Lung (tissue), 11 donors: ENCODE measurements at regions not wholly inside any gene's neighbourhood (a gene's known extent, or its start where the extent isn't known, plus 50 kb on each side); places are given as distances from the start of the nearest gene placed in this dataset.

Source experiments
- ATAC-seq: fragments of 200-7000 bp; cut with Tn5 transposase; one replicate; pipeline ENCODE4 v1.9.1; 2020; ENCODE audit warnings: moderate number of reproducible peaks; ENCODE audit not compliant: insufficient read depth, low FRiP score
- DNase-seq, 3 donors: peaks; one replicate each; pipeline ENCODE4 v3.0.0-alpha.2; 2013 to 2017
- H3K27ac ChIP-seq, 2 donors: one replicate each; pipeline ENCODE4 v1.5.1; 2013; ENCODE audit warnings: mild to moderate bottlenecking in 2 of 2, moderate library complexity in 2 of 2, control low read depth in 1 of 2, inconsistent platforms in 1 of 2, low read depth in 1 of 2, low read length in 1 of 2
- H3K27me3 ChIP-seq, 3 donors: one replicate each; pipeline ENCODE4 v1.5.1; 2013; ENCODE audit warnings: low read length in 2 of 3; ENCODE audit not compliant: control insufficient read depth in 3 of 3, insufficient read depth in 3 of 3
- H3K36me3 ChIP-seq, 4 donors: one replicate each; pipeline ENCODE4 v1.5.1; 2013; ENCODE audit warnings: low read length in 4 of 4, mild to moderate bottlenecking in 1 of 4, moderate library complexity in 1 of 4; ENCODE audit not compliant: control insufficient read depth in 4 of 4, insufficient read depth in 4 of 4
- H3K4me1 ChIP-seq, 5 donors: one replicate each; pipeline ENCODE4 v1.5.1; 2013; ENCODE audit warnings: low read length in 5 of 5, mild to moderate bottlenecking in 2 of 5, moderate library complexity in 1 of 5; ENCODE audit not compliant: control insufficient read depth in 5 of 5, insufficient read depth in 5 of 5
- H3K4me3 ChIP-seq: one replicate; pipeline ENCODE4 v1.5.1; 2013; ENCODE audit warnings: mild to moderate bottlenecking, control low read depth, moderate library complexity
- H3K9ac ChIP-seq, 2 donors: one replicate each; pipeline ENCODE4 v1.5.1; 2013; ENCODE audit warnings: low read length in 2 of 2, control low read depth in 1 of 2; ENCODE audit not compliant: insufficient read depth in 1 of 2
- H3K9me3 ChIP-seq, 4 donors: one replicate each; pipeline ENCODE4 v1.5.1; 2013; ENCODE audit warnings: low read length in 3 of 4, mild to moderate bottlenecking in 1 of 4, moderate library complexity in 1 of 4; ENCODE audit not compliant: control insufficient read depth in 4 of 4, insufficient read depth in 3 of 4
- CTCF ChIP-seq: IDR thresholded peaks from 2 replicates; pipeline ENCODE4 v1.5.1; 2012; ENCODE audit warnings: mild to moderate bottlenecking; ENCODE audit errors: control extremely low read depth, extremely low read depth
- whole genome bisulfite sequencing, 2 donors: extraction: QIAGEN DNeasy Blood & Tissue Kit; methylation state at CpG; one replicate each; pipeline ENCODE4 v1.1.7; 2013; 5-methylcytosine and 5-hydroxymethylcytosine counted together
- donor health status: control.
- donor health status: control.
- donor health status: Bipolar disorder and iron deficiency.
- donor health status: healthy.
- donor health status: DM: yes; HTN: yes; CAD: no.

DNA sequence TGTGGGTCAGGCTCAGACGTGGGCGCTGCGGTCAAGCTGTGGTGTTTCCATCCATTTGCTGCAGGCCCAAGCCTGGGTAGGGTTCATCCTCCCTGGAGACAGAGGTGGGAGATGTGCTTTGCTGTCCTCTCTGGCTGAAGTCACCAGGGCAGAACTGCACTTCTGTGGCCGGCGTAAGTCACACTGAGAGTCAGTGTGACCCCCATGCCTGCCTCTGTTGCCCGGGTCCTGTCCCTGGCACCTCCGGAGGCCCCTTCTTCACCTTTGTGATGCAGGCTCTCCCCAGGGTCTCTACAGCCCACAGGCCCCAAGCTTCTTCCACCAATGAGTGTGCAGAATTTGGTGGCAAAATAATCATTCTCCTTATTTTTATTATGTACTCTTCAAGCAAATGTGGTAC is 53.8 kb upstream of the DACT2 start:
- WGBS, 2 donors = 92 to 93% methylated on average over 7 of the region's 7 CpGs
- DNase-seq (no peak), ATAC-seq (no peak)
- peaks cover 0 to 2% (median 0%) of the 10 kb centered on the region in 4 donors for H3K9me3 ChIP-seq
- no peak overlapping the region for H3K4me3 ChIP-seq
- H3K9ac ChIP-seq = no peak overlapping the region
- H3K27me3 ChIP-seq = peaks cover 0 to 7% (median 3%) of the 10 kb centered on the region in 3 donors
- no peak for TF ChIP-seq CTCF
- H3K4me1 ChIP-seq = peaks cover 0 to 8% (median 2%) of the 10 kb centered on the region in 5 donors
- no peak overlapping the region for H3K27ac ChIP-seq
- H3K36me3 ChIP-seq = no peaks in the 10 kb centered on the region

DNA sequence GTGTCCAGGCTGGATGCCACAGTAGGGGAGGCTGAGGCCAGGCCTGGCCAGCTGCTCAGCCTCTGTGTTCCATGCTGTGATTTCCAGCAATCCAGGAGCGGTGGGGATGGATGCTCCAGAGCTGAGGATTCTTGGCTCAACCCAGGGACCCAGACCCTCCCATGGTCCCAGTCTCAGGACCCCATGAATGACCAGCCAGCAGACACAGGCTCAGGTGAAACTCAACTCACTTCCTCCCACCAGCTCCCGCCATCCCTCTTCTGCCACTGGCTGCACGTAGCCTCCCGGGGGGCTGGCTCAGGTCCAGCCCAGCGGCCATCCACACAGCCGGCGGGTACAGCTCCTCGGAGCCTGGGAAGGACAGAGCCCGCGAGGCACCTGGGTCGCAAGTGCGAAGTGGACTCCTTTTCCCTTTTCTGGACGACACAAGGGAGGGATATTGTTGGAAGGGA is 54.5 kb upstream of the DACT2 start:
- Histone ChIP-seq H3K27me3 (peaks cover 0 to 7% (median 3%) of the 10 kb centered on the region in 3 donors), H3K36me3 (no peaks in the 10 kb centered on the region), H3K4me3 (no peak overlapping the region), H3K9me3 (peaks cover 0 to 2% (median 0%) of the 10 kb centered on the region in 4 donors), H3K9ac (no peak overlapping the region), H3K27ac (no peak overlapping the region), H3K4me1 (peaks cover 0 to 6% (median 2%) of the 10 kb centered on the region in 5 donors)
- ATAC-seq (no peak), DNase-seq (peak in 1 of 3 donors; percentile 11)
- no peak for TF ChIP-seq CTCF
- WGBS, 2 donors = 74 to 85% methylated on average over 13 of the region's 13 CpGs

DNA sequence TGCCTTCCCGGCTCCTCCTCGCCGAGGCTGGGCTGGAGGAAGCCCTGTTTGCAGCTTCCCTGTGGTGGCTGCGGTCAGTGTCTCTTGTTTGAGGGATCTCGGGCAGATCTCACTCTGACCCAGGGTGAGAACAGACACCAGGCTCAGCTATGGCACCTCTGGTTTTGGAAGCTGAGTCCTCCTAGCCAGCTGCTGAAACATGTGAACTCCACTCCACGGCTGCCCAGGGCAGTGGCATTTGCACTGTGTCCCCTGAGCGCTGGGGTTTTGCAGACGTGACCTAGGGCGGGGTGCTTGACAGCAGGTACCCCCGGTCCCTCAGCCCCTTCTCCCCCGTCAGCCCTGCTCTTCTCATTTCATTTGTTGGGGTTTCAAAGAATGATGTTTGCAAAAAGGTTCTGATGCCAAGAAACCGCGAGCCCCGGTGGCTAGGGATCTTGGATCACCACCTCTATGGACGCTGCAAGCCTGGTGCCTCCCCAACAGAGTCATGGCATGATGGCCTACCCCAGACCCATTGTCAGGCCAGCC is 55.0 kb upstream of the DACT2 start:
- Histone ChIP-seq H3K4me1 (peaks cover 0 to 6% (median 2%) of the 10 kb centered on the region in 5 donors), H3K4me3 (no peak overlapping the region), H3K27me3 (peaks cover 0 to 7% (median 3%) of the 10 kb centered on the region in 3 donors), H3K9me3 (peaks cover 0 to 2% (median 0%) of the 10 kb centered on the region in 4 donors), H3K27ac (no peak overlapping the region), H3K36me3 (no peaks in the 10 kb centered on the region), H3K9ac (no peak overlapping the region)
- DNase-seq = peak in 1 of 3 donors; percentile 2
- TF ChIP-seq CTCF = no peak
- ATAC-seq = no peak
- 88 to 90% methylated on average over 15 of the region's 15 CpGs for WGBS, 2 donors

- DNase-seq = no peak
- no peak overlapping the region for H3K27ac ChIP-seq
- peaks cover 0 to 4% (median 0%) of the 10 kb centered on the region in 4 donors for H3K9me3 ChIP-seq
- 95% methylated on average over 9 of the region's 9 CpGs for WGBS, 2 donors
- H3K27me3 ChIP-seq = peaks cover 0 to 7% (median 3%) of the 10 kb centered on the region in 3 donors
- no peak overlapping the region for H3K4me3 ChIP-seq
- no peak for TF ChIP-seq CTCF
- H3K36me3 ChIP-seq = no peaks in the 10 kb centered on the region
- H3K4me1 ChIP-seq = peaks cover 0 to 6% (median 2%) of the 10 kb centered on the region in 5 donors
- ATAC-seq = no peak
- H3K9ac ChIP-seq = no peak overlapping the region
Measured at GRCh38 chr6:168376120-168376519, 56.5 kb upstream of the DACT2 start.
